Activated CD4-positive, alpha-beta T cell treated with anti-CD3 and anti-CD28 coated beads, Interleukin-2, amount 50 U/mL, for 16 hours (primary cell): ENCODE measurements at regions not wholly inside any gene's neighbourhood (a gene's known extent, or its start where the extent isn't known, plus 50 kb on each side); places are given as distances from the start of the nearest gene placed in this dataset.

Experiments
- DNase-seq: peaks from one replicate; pipeline ENCODE4 v3.0.0-alpha.2; 2020

DNA sequence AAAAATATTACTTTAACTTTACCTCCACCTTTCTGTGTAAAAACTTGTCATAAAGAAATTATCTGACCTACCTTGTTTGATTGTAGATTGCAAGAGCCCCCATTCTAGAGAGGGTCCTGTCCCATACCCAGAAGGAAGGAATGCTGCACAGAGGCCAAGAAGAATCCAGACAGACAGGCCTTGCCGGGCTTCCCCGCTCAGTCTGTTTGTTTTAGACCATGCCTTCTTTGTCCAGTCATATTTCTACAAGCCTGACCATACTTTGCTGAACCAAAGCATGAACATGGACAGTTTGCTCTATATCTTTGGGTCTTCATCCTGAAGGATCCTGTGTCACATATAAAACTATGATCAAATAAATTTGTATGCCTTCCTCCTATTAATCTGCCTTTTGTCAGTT is 95.8 kb upstream of the MYCBP2 start:
- DNase-seq: no peak

DNA sequence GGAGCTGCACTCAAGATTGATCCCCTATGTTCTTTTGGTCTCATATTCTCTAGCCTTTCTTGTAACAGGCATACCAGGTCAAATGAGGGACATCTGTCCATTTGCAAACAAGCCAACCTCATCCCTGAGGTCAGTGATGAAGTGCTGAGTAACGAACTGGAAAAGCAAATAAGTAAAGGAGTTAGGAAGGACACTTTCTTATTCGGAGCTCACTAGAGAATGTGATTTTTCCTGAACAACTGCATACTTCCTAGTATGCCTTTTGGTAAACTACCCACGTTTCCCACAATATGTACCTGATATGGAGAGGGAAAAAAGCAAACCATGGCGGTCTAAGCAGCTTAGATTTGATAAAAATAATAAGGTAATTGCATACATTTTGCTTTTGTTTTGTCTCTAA is 91.0 kb upstream of the MYCBP2 start:
- DNase-seq: no peak

DNA sequence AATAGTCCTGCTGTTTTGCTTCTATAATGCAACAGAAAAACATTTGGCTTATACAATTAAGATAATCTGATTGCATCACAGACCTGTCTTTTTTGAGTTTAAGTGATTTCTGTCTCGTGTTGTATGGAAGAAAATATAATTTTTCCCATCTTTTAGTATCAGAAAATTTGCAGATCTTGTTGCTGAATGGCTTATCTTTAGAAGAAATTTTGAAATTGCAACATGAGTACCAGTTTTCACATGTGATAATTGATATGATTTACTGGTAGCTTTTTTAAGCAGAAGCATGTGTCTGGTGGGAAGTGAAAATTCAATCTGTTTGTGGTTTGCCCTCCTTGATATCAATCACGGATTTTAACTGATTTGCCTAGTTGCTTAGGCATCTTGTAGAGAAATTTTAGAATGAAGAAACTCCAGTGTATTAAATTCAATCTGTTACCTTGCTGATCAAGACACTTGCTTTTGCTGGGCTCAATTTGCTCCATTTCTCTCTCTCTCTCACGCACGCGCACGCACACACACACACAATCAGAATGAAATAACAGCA is 89.8 kb upstream of the MYCBP2 start:
- no peak for DNase-seq

DNA sequence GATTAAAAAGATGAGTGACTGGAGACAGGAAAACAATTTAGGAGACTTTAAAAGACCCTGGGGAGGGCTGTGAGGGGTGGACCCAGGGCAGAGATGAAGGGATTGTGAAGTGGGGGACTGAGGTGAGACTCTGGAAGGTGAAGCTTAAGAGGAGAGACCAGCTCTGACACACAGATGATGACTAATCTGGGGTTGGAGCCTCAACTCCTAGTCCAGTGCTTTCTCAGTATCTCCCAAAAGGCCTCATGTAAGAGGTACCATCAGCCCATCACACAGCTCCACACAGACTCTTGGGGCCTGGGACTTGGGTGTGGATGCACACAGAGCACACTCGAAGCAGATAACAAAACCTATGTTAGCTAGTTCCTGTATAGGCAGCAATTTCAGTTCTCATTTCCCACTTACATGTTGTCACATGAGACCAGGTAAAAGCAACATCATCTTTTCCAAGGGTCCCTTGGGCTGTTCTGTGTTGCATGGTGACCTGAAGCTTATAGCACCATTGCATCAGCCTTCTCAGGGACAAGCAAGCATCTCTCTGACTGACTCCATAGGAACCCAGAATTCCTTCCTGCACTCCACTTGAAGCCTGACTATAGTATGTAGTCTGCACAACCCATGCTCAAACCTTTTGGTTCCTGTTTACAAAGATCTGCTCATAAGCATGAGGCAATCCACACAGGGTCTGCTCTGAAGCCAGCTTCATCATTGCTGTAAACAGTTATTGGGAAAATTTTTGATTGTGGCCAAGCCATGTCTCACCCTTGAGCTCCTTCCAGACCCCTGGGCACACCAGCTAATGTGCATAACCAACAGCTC is 88.6 kb upstream of the MYCBP2 start:
- no peak for DNase-seq

DNA sequence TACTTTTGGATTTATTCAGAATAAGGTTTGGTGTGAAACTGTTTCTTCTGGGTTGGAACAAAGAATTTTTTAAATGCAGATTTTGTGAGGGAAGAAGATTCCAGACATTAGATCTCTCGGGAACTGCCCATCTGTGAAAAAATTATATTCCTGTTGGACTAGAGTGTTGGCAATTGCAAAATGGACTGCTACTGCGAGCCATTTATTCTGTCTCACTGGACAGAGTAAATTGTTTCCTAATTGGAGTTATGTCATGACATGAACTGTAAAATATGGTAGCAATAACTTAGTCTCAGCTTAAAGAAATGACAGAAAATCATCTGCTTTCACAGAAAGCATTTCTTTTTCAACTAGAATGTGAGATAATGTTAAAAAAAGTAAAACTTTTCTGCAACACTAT is 86.0 kb upstream of the MYCBP2 start:
- DNase-seq: no peak

DNA sequence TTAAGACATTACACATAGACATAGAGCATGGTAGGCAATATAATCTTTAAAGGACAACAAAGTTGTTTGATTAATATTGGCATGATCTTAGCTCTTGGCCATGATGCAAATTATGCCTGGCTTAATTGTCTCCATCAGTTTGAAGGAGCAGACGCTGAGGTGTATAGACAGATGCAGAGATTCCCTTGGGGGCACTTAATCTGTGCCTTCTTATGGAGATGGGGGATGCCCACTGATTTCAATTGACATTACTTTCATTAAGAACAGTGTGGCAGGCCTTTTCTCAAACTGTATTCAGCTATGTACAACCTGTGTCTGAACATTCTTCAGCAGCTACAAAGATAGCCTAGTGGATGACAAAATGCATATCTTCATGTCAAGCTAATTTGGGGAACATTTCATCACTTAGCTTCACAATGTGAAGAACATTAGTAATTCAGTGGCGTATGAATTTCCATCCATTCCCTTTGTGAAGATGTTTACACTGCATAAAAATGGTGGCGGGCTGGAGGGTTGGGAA is 85.3 kb upstream of the MYCBP2 start:
- no peak for DNase-seq

DNA sequence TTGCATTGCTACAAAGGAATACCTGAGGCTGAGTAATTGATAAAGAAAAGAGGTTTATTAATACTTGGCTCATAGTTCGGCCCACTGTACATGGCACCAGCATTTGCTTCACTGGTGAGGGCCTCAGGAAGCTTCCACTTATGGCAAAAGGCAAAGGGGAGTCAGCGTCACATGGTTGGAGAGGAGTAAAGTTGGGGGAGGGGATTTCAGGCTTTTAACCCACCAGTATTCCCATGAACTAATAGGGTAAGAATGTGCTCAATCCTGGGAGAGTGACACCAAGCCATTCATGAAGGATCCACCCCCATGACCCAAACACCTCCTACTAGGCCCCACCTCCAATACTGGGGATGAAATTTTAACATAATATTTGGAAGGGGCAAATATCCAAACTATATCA is 82.5 kb upstream of the MYCBP2 start:
- DNase-seq: no peak

DNA sequence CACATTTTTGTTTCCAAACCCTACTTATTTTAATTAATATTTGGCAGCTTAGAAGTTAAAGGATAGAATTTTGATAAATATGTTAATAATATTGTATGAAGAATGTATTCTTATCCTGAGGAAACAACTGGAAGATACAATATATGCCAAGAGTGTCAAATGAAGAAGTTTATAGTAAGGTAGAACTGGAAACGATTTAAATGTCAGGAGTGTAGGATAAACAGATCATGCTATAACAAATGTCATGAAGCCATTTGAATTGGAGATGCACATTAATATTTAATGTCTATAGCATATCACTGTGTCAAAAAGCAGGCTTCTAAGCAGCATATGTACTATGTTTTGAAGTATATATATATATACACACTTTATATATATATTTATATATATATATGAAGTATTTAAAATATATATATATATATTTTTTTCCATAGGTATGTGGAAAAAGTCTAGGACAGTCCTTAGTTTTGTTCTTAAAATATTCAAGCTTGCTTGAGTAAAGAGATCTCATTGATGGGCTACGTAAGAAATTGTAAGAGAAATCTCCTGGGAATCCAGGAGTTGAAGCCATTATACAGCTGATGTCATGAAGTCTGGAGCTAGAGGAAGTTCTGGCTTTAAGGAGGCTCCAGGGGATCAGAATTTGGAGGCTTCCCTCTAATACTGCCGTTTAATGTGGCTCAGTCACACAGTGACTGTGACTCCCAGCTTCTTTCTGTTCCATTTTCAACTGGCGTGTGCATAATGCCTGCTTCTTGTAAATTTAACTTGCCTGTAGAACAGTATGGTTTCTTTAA is 79.9 kb upstream of the MYCBP2 start:
- no peak for DNase-seq

DNA sequence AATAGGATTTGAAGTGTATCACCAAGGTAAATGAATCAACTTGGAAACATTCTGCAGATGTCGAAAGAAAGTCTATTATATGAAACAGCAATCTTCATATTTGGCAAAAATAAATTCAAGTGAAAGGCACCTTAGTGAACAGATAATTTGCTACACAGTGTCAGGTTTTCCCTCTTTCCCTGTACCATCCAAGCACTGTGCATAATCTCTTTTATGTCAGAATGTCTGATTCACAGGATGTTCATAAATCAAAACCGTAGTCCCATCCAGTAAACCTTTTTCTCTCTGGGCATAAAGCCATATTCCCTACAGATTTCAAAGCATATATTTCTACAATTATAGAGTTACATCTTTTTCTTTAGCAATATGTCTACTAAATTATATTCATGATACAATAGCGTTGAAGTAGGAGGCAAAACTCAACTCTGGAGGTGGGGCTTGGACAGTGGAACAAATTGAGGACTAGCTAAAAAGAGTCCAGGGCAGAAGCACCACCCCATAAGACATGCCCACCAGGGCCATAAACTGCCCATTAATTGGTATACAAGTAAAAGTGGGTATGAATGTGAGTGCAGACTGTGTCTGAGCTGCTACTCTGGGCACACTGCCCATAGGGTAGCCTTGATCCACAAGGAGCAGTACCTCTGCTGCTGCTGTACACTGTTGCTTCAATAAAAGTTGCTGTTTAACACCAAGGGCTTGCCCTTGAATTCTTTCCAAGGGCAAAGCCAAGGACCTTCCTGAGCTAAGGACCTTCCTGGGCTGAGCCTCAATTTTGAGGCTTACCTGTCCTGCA is 72.1 kb upstream of the MYCBP2 start:
- DNase-seq: no peak

DNA sequence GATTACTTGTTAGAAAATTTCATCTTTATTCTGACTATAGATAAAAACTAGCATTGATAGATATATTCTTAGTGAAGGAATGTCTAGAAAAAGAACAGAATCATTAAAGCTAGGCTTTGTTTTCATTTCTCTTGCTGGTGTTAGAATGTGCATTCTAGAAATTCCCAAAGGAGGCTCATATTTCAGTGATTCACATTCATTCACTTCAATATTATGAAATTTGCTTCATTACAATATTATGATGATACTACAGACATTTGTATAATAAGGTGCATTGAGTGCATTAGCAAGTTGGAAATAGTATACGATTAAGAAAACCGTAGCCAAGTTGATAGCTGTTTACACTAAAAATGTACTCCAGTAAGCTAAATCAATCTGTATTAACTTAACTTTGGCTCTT is 70.7 kb upstream of the MYCBP2 start:
- no peak for DNase-seq

DNA sequence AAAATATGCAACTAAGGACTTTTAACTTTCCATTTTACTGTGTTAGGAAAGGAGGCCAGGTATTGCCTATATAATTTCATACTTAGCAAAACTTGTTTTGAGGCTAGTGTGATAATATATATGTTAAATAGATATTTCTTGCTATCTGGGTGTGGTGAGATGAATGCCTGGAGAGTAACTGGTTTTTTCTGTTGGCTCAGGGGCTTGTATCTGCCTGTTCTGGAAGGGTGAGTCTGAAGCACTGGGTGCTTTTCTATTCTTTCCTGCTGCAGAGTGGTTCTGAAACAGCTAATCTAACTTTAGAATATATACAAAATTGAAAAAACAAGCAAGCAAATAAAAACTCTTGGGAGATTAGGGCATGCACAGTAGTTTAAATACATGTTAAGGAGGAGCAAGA is 64.6 kb upstream of the MYCBP2 start:
- no peak for DNase-seq

DNA sequence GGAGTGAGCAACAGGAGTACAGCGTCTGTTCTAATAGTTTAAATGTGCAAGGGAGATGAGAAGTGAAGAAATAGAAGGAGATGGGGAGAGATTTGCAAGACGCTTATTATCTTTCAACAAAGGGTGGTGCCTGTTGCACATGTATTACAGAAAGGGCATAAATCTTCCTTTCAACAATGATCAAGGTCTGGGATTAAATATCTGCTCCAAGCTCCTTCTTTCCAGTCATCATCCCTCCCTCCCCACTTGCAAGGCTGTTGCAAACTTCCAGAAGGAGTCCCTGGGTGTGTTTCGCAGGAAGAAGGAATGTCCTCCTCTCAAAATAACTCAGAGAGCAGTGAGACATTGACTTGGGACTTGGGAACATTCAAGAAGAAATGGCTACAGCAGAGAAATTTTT is 63.5 kb upstream of the MYCBP2 start:
- no peak for DNase-seq

DNA sequence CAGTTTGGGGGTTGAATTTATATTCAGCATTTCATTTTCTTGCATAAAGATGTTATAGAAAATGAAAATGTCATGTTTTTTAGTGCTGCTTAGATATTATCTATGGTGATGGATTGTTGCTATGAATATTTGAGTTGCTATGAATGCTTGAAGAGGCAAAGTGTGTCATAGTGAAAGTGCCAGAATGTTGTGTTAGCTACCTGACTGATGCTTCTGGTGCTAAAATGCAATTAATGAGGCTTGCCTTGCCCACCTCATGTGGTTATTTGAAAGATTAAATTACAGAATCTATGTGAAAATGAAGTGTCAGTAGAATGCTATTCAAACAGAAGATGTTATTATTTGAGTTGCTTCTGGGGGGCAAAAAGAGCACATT is 62.7 kb upstream of the MYCBP2 start:
- DNase-seq: peak; percentile 66

DNA sequence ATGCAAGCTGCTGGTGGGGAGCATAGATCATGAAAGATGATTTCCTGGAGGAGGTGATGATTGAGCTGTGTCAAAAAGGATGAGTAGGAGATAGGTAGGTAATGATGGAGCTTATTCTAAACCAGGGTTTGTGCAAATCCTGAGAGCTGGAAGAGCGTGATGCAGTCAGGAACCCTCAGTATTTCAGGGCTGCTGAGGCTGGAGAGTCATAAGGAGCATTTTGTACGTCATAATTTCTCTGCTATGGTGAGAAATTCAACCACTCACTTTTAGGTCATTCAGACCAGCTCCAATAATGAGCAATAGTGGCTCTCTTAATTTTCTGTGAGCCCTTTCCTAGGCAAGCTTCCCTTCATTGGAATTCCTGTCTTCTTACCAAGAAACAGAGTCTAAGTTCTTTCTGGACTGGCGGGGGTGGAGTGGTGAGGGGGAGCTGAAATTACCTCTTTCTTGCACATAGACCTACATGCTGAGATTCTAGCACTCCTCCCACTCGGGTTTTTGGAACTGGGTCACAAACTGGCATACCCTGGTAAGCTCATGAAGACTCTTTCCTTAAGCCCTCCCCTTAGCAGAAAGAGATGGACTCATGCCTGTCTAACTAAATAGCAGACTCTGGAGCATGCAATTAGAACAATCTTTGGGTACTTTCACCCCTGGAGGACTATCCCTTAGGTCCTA is 62.2 kb upstream of the MYCBP2 start:
- DNase-seq: peak; percentile 25

DNA sequence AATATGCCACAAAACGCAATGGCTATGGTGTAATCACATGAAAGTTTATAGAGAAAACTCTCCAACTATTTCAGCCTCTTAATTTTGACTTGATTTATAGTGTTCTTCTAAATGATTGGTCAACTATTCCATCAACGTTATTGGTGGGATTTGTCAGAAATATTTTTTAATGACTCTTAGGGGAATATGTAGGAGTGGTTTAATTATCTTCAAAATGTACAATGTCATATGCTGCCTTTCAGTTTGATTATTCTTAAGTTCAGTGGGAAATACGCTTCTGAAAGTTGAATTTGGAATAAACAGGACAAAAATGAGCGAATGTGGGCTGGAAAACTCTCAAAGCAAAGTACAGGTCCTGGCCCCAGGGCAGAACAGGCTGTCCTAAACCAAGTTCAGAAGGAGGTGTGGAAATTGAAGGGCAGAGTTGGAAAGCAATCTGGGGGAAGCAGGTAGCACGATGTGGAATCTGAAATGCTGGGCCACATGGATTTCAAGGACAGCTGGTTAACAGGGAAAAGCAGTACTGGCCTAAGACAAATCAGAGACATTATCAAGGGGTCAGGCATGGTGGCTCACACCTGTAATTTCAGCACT is 60.8 kb upstream of the MYCBP2 start:
- DNase-seq: no peak

DNA sequence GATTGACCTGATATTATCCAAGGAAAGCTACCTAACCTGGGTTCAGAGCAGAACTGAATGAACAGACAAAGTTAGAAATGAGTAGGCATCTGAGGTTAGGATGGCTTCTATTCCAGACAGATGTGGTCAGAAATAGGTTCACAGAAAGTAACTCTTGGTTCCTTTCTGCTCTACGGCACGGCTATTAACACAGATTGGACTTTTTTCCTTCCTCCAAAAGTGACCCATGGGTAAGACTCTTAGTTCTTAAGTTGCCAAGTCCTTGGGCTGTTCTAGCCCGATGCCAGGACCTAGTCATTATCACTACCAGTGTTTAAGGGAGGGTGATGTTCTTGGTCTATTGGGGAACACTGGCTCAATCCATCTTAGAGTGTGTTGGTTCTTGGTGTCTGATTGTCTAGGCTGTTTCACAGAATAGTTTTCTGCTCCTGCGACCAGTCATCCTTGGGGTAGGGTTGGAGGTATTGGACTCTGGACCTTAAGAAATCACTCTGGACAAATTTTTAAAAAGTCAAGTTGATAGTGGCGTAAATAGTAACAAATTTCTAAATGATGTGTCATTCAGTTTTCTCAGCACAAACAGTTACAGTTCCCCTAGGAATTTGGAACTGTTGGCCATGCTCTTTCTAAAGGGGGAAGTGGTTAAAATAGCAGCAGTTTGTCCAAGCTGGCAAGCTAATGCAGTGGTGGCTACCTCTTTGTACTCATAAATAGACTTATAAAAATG is 60.1 kb upstream of the MYCBP2 start:
- DNase-seq: peak; percentile 27

DNA sequence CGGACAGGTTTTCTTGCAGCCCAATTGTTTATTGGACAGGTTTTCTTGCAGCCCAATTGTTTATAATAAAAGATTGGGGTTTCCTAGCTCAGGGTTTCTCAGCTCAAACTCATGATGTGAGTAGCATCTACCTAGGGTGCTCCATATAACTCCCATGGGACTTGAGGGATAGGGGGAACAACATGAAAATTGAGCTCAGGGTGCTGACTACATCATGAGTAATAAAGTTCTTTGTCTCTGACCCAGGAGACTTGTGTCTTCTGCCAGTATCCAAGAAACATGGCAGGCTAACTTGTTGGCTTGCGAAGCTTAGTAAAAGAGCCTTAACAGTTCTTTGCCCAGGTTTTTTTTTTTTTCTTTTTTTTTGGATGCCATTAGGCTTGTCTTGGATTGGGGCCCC is 59.2 kb upstream of the MYCBP2 start:
- no peak for DNase-seq

DNA sequence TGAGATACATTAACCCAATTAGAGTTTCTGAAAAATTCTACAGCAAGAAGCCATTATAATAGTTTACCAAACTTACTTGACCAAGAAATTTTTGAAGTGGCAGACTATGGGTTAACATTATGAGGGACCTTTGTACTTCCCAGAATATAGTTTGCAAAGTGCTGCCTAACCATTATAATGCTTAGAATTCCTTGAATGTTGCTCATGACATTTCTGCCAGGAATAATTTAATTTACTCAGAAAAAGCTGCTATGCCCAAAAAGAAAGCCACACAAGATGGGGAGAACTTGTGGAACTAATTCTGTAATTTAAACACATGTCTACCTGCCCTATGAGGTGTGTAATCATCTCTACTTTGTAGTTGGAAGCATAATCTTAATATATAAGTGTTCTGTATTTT is 58.1 kb upstream of the MYCBP2 start:
- no peak for DNase-seq

DNA sequence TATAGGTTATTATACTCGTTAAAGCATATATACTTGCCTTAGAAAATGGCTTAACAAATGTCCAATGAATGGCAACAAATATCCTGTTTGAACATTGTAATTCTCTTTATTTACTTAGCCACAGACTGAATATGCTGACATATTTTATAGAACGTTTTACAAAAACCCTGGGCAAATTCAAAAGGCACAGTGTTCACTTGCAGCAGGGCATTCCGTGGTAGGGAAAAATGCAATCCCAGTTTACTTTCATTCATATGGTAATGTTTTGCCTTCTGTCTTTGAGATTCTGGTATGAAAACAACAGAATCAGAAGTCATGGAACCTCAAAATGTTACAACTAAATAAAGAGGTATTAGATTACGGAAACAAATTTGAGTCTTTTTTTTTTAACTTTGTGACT is 56.2 kb upstream of the MYCBP2 start:
- no peak for DNase-seq

DNA sequence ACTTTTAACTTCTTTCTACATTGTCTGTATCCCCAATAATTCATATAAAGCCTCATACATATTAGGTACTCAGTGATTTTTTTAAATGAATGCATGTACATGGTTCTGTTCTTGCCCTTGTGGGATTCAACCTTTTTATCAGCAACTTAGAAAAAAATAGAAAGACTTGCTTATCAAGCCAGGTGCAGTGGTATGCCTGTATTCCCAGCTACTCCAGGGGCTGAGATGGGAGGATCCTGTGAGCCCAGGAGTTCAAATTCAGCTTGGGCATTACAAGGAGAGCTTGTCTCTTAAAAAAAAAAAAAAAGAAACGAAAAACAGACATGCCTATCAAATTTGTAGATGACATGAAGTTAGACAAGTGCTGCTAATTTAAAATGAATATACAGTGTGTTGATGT is 54.2 kb upstream of the MYCBP2 start:
- no peak for DNase-seq

DNA sequence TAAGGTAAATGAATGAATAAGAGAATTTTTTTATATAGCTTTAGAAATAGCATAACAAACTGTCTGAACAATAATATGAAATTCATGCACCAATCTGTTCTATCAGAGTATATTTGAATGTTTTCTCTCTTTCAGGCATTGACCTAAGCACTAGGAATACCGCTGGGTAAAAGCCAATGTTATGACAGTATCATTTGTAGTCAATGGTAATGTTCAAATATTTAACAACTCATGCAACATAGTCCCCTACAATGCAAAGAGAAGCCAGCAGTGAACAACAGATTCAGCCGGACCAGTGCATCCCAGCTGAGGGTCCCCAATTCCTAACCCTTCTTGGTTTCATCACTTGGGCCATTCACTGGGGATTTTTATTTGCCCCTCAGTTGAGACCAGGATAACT is 52.6 kb upstream of the MYCBP2 start:
- no peak for DNase-seq
